Thoracic aorta (tissue), 2 donors: ENCODE measurements at regions not wholly inside any gene's neighbourhood (a gene's known extent, or its start where the extent isn't known, plus 50 kb on each side); places are given as distances from the start of the nearest gene placed in this dataset.

Source experiments
- ATAC-seq: fragments of 150-250 bp; one replicate; pipeline ENCODE4 v1.8.0; 2017; ENCODE audit warnings: low read depth; ENCODE audit not compliant: insufficient number of reproducible peaks, low FRiP score
- DNase-seq: peaks from one replicate; pipeline ENCODE4 v3.0.0-alpha.2; 2020; ENCODE audit warnings: low spot score
- H3K27ac ChIP-seq, 2 donors: fragments of 200-600 bp; sonication (generic); 1 replicate in 1 of 2; 2 replicates in 1 of 2; pipeline ENCODE4 v1.5.1; 2016; ENCODE audit warnings: mild to moderate bottlenecking in 2 of 2, moderate library complexity in 2 of 2
- H3K27me3 ChIP-seq: fragments of 200-600 bp; sonication (generic); replicated peaks from 2 replicates; pipeline ENCODE4 v1.6.0; 2016; ENCODE audit warnings: mild to moderate bottlenecking; ENCODE audit not compliant: insufficient read depth
- H3K36me3 ChIP-seq: fragments of 200-600 bp; sonication (generic); one replicate; pipeline ENCODE4 v1.5.1; 2016
- H3K4me1 ChIP-seq, 2 donors: fragments of 200-600 bp; sonication (generic); 1 replicate in 1 of 2; 2 replicates in 1 of 2; pipeline versions ENCODE4 v1.5.1 to v1.6.0; 2016; ENCODE audit warnings: low read depth in 2 of 2, mild to moderate bottlenecking in 1 of 2; ENCODE audit not compliant: control insufficient read depth in 1 of 2
- H3K4me3 ChIP-seq: fragments of 200-600 bp; sonication (generic); 2 replicates; pipeline ENCODE4 v1.5.1; 2016; ENCODE audit warnings: mild to moderate bottlenecking
- H3K9me3 ChIP-seq: fragments of 200-600 bp; sonication (generic); 2 replicates; pipeline ENCODE4 v1.5.1; 2016
- TF ChIP-seq, protein P1 (sequence below): fragments of 200-600 bp; sonication (generic); IDR thresholded peaks from one replicate; pipeline ENCODE4 v1.5.1; 2019; ENCODE audit warnings: antibody characterized with exemption

DNA sequence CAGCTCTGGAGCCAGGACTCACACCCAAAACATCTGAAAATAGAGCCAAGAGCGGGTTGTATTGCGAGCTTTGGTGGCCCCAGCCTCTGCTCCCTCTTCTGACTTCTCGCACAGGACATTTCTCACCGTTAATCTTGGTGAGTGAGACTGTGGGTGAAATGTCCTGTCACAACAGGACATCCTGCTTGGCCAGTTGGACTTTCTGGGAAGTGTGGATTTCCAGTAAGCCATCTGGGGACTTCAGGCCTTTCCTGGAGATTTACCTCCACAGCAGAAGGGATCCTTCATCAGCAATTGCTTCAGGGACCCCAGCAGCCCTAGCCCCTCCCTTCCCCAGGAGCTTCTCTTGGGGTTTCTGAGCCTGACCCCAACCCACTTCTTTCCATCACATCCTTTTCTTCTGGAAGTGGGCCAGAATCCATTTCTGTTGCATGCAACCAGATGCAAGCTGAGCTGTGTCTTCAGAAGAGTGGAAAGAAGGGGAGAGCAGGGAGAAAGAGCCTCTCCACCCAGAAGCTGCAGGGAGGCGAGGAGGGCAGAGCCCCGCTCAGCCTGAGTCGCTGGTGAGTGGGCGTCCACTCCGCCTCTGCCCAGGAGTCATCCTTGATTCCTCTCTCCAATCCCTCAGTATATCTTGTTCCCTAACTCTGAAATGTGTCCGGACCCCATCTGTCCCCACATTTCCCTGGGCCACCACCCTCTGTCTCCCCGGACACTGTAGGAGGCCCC is 50.3 kb upstream of the GADD45G start:
- Histone ChIP-seq H3K36me3 (no peaks in the 10 kb centered on the region), H3K27me3 (no peaks in the 10 kb centered on the region), H3K9me3 (no peaks in the 10 kb centered on the region), H3K4me3 (no peak overlapping the region), H3K27ac (no peak overlapping the region), H3K4me1 (peaks cover 8 to 14% of the 10 kb centered on the region in 2 donors)
- TF ChIP-seq, protein P1, sequence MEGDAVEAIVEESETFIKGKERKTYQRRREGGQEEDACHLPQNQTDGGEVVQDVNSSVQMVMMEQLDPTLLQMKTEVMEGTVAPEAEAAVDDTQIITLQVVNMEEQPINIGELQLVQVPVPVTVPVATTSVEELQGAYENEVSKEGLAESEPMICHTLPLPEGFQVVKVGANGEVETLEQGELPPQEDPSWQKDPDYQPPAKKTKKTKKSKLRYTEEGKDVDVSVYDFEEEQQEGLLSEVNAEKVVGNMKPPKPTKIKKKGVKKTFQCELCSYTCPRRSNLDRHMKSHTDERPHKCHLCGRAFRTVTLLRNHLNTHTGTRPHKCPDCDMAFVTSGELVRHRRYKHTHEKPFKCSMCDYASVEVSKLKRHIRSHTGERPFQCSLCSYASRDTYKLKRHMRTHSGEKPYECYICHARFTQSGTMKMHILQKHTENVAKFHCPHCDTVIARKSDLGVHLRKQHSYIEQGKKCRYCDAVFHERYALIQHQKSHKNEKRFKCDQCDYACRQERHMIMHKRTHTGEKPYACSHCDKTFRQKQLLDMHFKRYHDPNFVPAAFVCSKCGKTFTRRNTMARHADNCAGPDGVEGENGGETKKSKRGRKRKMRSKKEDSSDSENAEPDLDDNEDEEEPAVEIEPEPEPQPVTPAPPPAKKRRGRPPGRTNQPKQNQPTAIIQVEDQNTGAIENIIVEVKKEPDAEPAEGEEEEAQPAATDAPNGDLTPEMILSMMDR, result no peak
- no peak for ATAC-seq
- no peak for DNase-seq

DNA sequence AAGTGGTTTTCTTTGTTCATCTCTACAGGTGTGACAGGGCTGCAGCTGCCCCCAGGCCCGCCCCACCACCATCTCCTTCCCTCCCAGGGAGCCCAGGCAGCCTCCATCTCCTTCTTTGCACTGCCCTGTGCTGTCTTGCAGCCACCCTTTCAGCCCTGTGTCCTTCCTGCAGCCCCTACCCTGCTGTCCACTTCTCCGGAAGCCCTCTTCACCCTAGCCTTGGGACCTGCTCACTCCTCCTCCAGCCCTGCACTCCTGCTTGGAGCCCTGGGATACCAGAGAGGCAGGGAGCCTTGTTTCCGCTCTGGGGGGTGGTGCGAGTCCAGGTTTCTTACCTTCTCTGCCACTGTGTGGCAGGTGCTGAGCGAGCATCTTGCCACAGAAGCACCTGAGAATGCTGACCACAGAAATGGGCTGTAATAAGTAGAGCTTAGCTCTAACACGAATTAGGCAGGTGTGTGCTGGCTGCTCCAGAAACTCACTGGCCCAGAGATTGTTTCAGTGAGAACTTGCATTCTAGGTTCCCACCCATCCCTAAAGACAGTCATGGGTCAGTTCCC is 51.3 kb upstream of the GADD45G start:
- no peaks in the 10 kb centered on the region for H3K27me3 ChIP-seq
- no peaks in the 10 kb centered on the region for H3K36me3 ChIP-seq
- H3K4me1 ChIP-seq, result peaks cover 8 to 14% of the 10 kb centered on the region in 2 donors
- ATAC-seq, result no peak
- TF ChIP-seq, protein P1, result no peak
- H3K4me3 ChIP-seq, result no peak overlapping the region
- no peak overlapping the region for H3K27ac ChIP-seq
- H3K9me3 ChIP-seq, result no peaks in the 10 kb centered on the region
- DNase-seq, result no peak

DNA sequence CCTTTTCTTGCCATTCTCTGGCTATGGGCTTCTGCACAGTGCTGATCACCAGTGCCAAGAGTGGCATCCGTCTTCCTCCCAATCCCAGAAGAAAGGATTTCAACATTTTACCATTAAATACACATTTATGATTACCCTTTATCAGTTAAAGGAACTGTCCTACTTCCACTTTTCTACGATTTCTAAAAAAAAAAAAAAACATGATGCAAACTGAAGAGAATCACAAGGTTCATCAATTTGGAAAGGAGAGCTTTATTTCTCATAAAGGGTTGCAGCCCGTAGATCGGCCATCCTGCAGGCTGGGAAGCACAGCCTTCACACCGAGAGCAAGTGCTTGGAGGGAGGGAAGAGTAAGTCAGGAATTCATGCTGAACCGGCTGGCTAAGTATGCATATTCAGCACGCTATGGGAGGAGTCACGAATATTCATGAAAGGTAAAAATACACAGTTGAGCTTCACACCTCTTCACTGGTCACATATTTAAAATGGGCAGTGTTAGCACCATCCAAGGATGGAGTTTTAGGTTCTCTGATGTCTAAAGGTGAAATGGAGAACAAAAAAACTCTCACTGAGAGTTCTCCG is 52.5 kb upstream of the SEMA4D start:
- H3K27me3 ChIP-seq, result no peaks in the 10 kb centered on the region
- DNase-seq (no peak), ATAC-seq (no peak)
- TF ChIP-seq, protein P1, result no peak
- H3K9me3 ChIP-seq, result peaks cover 6% of the 10 kb centered on the region
- H3K4me1 ChIP-seq, result no peaks in the 10 kb centered on the region
- H3K36me3 ChIP-seq, result no peaks in the 10 kb centered on the region
- no peak overlapping the region for H3K27ac ChIP-seq
- H3K4me3 ChIP-seq, result no peak overlapping the region

DNA sequence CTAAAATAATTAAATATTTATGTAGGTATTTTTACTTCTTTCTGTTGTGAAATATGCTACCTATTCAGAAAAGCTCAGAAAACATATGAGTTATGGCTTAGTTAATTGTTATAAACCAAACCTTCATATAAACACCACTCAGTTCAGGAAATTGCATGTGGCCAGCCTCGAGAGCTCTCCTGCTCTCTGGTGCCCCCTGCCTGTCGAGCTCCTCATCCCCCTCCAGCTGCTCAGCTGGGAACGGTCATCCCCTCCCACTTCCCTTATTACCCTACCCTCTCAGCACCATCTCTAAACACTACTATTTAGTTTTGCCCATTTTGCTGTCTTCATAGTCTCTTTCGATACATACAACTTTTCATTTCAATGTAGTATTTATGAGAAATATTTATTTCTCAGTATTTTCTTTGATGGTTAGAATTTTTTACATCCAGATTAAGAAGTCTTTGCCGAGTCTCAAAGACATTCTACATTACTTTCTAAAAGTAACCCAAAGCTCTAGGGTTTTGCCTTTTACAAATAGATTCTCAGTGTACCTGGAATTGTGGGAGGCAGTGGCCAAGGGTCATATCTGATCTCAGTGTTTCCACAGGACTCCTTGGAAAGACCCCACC is 51.2 kb upstream of the SEMA4D start:
- no peak for DNase-seq
- Histone ChIP-seq H3K9me3 (peaks cover 9% of the 10 kb centered on the region), H3K4me3 (no peak overlapping the region), H3K4me1 (no peaks in the 10 kb centered on the region), H3K27ac (no peak overlapping the region), H3K36me3 (no peaks in the 10 kb centered on the region), H3K27me3 (no peaks in the 10 kb centered on the region)
- TF ChIP-seq, protein P1, result peak; percentile 79
- no peak for ATAC-seq

DNA sequence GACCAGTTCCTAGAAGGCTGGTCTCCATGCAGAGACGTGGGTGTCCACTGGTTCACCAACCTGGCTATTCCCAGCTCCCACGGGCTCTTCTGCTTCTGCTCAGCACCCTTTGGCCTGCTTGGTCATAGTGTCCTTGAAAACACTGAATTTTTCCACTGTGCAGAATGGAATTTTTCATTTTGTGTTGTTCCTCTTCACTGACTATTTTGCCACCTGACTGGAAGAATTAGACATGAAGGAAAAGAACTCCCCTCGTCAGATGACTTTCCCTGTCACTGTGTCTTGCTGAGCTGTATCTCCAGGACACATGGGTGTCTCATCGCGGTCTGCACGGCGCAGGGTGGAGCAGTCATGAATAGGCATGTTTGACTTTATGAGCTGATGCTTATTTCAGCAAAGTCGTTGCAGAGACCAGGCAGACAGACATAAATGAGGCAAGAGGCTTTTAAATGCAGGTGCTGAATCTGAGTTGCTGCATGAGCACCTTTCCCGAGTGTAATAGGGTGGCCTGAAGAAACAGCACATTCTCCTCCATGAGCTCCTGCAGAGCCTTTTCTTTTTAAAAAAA is 50.2 kb upstream of the SEMA4D start:
- Histone ChIP-seq H3K4me1 (no peaks in the 10 kb centered on the region), H3K27me3 (no peaks in the 10 kb centered on the region), H3K27ac (no peak overlapping the region), H3K9me3 (peaks cover 9% of the 10 kb centered on the region), H3K36me3 (no peaks in the 10 kb centered on the region), H3K4me3 (no peak overlapping the region)
- DNase-seq (no peak), ATAC-seq (no peak)
- TF ChIP-seq, protein P1, result no peak
